22Rv1 (cell line): ENCODE measurements at regions not wholly inside any gene's neighbourhood (a gene's known extent, or its start where the extent isn't known, plus 50 kb on each side); places are given as distances from the start of the nearest gene placed in this dataset.

ENCODE experiments used
- ZFX ChIP-seq: fragments of 450-650 bp; IDR thresholded peaks from 2 replicates; pipeline ENCODE4 v1.6.1; 2017; ENCODE audit warnings: antibody characterized with exemption, borderline replicate concordance
- TF ChIP-seq, protein P1 (sequence below): fragments of 450-650 bp; IDR thresholded peaks from 2 replicates; pipeline ENCODE4 v1.5.1; 2017; ENCODE audit warnings: mild to moderate bottlenecking

DNA sequence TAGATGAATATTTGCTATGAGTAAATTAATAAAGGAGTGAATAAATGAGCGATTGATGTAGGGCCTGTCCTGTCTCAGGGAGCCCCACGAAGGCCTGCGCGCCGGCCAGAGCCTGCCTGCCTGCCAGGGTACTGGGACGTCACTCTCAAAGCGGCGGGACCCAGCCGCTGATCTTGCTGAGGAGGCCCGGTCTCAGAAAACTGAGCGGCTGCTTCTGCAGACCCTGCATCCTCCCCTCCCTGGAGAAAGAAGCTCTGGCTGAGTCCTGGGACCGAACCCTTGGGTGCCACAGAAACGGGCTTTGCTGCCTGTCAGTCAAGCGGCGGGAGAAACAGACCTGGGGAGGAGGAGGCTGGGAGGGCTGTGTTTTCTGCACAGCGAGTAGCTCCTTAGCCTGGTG is 91.6 kb upstream of the B3GAT1 start:
- TF ChIP-seq, protein P1, sequence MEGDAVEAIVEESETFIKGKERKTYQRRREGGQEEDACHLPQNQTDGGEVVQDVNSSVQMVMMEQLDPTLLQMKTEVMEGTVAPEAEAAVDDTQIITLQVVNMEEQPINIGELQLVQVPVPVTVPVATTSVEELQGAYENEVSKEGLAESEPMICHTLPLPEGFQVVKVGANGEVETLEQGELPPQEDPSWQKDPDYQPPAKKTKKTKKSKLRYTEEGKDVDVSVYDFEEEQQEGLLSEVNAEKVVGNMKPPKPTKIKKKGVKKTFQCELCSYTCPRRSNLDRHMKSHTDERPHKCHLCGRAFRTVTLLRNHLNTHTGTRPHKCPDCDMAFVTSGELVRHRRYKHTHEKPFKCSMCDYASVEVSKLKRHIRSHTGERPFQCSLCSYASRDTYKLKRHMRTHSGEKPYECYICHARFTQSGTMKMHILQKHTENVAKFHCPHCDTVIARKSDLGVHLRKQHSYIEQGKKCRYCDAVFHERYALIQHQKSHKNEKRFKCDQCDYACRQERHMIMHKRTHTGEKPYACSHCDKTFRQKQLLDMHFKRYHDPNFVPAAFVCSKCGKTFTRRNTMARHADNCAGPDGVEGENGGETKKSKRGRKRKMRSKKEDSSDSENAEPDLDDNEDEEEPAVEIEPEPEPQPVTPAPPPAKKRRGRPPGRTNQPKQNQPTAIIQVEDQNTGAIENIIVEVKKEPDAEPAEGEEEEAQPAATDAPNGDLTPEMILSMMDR = no peak
- no peak for TF ChIP-seq ZFX
